Activated B cell treated with CpG ODN at 0.5 μM for 24 hours (primary cell): ENCODE measurements at regions not wholly inside any gene's neighbourhood (a gene's known extent, or its start where the extent isn't known, plus 50 kb on each side); places are given as distances from the start of the nearest gene placed in this dataset.

Source experiments
- ATAC-seq: fragments of 200-7000 bp; cut with Tn5 transposase; one replicate; pipeline ENCODE4 v1.10.0; 2021; ENCODE audit warnings: low read depth, mild to moderate bottlenecking, moderate library complexity
- CTCF ChIA-PET: fragments of 350-600 bp; sonication (Branson Sonifier 250); formaldehyde crosslinking; loops from one replicate; lab custom pipeline; 2021; ENCODE audit warnings: antibody characterized with exemption; lab: Charles Lee
- POLR2A ChIA-PET: fragments of 350-600 bp; sonication (Branson Sonifier 250); formaldehyde crosslinking; loops from one replicate; lab custom pipeline; 2021; ENCODE audit warnings: antibody characterized with exemption; lab: Charles Lee
- DNase-seq: peaks from one replicate; pipeline ENCODE4 v3.0.0; 2022
- H3K27ac Mint-ChIP-seq: one replicate; pipeline ENCODE4 v1.8.0; 2020; ENCODE audit warnings: mixed read lengths
- H3K27me3 Mint-ChIP-seq: one replicate; pipeline ENCODE4 v1.8.0; 2021; ENCODE audit warnings: mixed read lengths
- H3K36me3 Mint-ChIP-seq: one replicate; pipeline ENCODE4 v1.8.0; 2021; ENCODE audit warnings: low read depth, mixed read lengths
- H3K4me1 Mint-ChIP-seq: one replicate; pipeline ENCODE4 v1.8.0; 2021; ENCODE audit warnings: mixed read lengths
- H3K4me3 Mint-ChIP-seq: one replicate; pipeline ENCODE4 v1.8.0; 2020; ENCODE audit warnings: mild to moderate bottlenecking, mixed read lengths
- H3K9me3 Mint-ChIP-seq: one replicate; pipeline ENCODE4 v1.8.0; 2020; ENCODE audit warnings: mixed read lengths
- intact Hi-C: fragments of 100-400 bp; cut with micrococcal nuclease; formaldehyde crosslinking; loops from one replicate; pipeline ENCODE4 v1.15.1; 2024
- TF ChIP-seq, protein P1 (sequence below): fragments of 200-600 bp; IDR thresholded peaks from one replicate; pipeline ENCODE4 v1.8.0; 2022; ENCODE audit warnings: antibody characterized with exemption, mild to moderate bottlenecking

DNA sequence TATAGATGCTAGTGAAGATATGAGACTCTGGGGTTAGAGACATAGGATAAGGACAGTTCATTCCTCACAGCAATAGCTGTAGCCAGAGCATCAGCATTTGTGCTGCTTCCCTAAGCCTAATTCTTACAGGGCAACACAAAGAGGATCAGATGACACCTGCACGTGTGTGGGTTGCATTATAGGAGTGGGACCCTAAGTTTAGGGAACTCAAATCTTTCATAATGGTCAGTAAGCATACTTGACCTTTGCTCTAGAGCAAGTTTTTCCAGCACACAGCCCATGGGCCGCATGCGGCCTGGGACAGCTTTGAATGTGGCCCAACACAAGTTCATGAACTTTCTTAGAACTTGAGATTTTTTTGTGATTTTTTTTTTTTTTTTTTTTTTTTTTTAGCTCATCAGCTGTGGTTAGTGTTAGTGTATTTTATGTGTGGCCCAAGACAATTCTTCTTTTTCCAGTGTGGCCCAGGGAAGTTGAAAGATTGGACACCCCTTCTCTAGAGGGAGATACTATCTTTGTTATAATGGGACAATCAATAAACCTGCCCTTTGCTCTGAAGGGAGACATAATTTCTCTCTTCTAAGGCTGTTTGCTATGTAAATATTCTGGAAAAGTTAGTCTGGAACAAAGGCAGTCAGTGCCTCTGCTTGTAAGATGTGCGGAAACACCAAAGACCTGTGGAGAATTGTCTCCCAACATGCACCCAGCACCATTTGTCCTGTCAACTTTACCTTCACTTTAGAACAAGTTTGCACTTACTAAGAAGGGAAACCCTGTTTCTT, 650.2 kb downstream of the ZNF674 start:
- Mint-ChIP-seq H3K27me3 (no peaks in the 10 kb centered on the region), H3K27ac (no peak overlapping the region), H3K9me3 (no peaks in the 10 kb centered on the region), H3K4me3 (no peak overlapping the region), H3K36me3 (no peaks in the 10 kb centered on the region), H3K4me1 (no peaks in the 10 kb centered on the region)
- POLR2A ChIA-PET: no interaction called here
- TF ChIP-seq, protein P1, sequence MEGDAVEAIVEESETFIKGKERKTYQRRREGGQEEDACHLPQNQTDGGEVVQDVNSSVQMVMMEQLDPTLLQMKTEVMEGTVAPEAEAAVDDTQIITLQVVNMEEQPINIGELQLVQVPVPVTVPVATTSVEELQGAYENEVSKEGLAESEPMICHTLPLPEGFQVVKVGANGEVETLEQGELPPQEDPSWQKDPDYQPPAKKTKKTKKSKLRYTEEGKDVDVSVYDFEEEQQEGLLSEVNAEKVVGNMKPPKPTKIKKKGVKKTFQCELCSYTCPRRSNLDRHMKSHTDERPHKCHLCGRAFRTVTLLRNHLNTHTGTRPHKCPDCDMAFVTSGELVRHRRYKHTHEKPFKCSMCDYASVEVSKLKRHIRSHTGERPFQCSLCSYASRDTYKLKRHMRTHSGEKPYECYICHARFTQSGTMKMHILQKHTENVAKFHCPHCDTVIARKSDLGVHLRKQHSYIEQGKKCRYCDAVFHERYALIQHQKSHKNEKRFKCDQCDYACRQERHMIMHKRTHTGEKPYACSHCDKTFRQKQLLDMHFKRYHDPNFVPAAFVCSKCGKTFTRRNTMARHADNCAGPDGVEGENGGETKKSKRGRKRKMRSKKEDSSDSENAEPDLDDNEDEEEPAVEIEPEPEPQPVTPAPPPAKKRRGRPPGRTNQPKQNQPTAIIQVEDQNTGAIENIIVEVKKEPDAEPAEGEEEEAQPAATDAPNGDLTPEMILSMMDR: no peak
- intact Hi-C loops: no loop called here
- DNase-seq: no peak
- CTCF ChIA-PET: no interaction called here
- no peak for ATAC-seq

DNA sequence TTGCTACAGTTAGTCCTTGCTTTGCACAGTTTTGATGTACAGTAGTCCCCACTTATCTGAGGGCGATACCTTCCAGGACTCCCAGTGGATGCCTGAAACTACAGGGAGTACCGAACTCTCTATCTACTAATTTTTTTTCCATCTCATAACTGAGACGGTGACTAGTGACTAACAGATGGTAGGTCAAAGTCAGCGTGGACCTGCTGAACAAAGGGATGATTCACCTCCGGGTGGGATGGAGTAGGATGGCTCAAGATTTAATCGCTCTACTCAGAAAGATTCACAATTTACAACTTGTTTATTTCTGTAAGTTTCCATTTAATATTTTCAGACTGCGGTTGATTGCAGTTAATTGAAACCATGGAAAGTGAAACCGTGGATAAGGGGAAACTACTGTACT, 655.8 kb downstream of the ZNF674 start:
- Mint-ChIP-seq H3K36me3 (no peaks in the 10 kb centered on the region), H3K27ac (no peak overlapping the region), H3K4me1 (no peaks in the 10 kb centered on the region), H3K4me3 (no peak overlapping the region), H3K27me3 (no peaks in the 10 kb centered on the region), H3K9me3 (no peaks in the 10 kb centered on the region)
- ChIA-PET POLR2A (no interaction called here), CTCF (no interaction called here)
- TF ChIP-seq, protein P1: no peak
- ATAC-seq (no peak), DNase-seq (no peak)
- intact Hi-C loops: no loop called here

DNA sequence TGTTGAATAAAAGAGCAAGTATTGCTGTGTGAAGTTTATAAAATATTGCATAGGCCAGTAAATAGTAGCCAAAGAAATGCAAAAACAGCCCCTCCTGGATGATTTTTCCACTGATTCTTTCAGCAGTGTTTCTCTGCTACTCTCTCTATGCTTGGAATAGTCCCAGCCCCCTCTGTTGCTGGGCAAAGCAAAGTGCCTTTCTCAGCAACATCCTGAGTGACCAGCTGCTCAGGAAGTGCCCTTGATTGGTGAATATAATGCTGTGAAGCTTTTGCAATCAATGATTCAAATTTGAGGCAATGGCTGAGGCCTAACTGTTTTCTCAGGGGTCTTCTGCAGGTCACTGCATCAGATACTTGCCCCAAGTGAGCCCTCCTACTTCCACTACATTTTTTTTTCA, 656.7 kb downstream of the ZNF674 start:
- CTCF ChIA-PET: no interaction called here

DNA sequence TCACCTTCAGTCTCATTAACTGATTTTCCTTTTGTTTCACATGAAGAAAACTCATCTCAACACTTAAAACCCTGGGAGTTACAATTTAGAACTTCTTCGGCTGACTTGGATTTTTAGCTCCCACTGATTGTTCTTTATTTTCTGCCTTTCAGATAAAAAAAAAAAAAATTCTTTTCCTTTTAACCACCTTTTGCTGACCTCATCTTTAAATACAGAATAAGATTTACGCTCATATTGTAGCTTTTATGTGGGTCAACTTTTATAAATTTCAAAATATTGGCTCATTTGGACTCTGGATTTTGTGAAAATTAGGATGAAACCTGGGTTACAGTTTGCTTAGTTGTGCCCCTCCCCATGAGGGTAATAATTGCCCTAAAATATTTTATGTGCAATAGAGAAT, 659.3 kb downstream of the ZNF674 start:
- CTCF ChIA-PET: no interaction called here
- TF ChIP-seq, protein P1: no peak
- POLR2A ChIA-PET: no interaction called here
- H3K9me3 Mint-ChIP-seq: no peaks in the 10 kb centered on the region
- H3K4me1 Mint-ChIP-seq: no peaks in the 10 kb centered on the region
- ATAC-seq (no peak), DNase-seq (no peak)
- H3K36me3 Mint-ChIP-seq: no peaks in the 10 kb centered on the region
- H3K27ac Mint-ChIP-seq: no peak overlapping the region
- no peak overlapping the region for H3K4me3 Mint-ChIP-seq
- intact Hi-C loops: no loop called here
- no peaks in the 10 kb centered on the region for H3K27me3 Mint-ChIP-seq

More for the DNA sequence above, 656.7 kb downstream of the ZNF674 start:
- Mint-ChIP-seq H3K4me3 (no peak overlapping the region), H3K36me3 (no peaks in the 10 kb centered on the region), H3K27ac (no peak overlapping the region), H3K4me1 (no peaks in the 10 kb centered on the region), H3K27me3 (no peaks in the 10 kb centered on the region), H3K9me3 (no peaks in the 10 kb centered on the region)
- POLR2A ChIA-PET: no interaction called here
- ATAC-seq (no peak), DNase-seq (no peak)
- intact Hi-C loops: no loop called here
- TF ChIP-seq, protein P1: no peak

DNA sequence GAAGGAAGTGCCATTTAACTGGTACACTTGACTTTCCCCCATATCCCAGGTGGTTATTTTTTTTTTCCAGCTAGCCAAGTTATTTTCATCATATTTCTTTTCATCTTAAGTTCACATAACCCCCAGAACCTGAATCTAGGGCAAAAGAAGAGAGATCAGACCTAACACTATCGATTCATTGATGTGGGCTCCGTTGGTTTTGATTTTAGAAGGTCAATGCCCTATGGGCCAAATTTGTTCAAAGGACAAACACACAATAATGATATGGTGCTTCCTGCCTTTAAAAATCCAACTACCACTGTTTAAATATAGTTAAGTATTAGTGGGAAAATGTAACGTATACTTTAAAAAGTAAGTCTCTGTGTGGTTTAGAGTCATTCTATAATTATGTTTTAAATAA, 665.7 kb downstream of the ZNF674 start:
- ChIA-PET POLR2A (no interaction called here), CTCF (no interaction called here)
- no peak for DNase-seq
- no peaks in the 10 kb centered on the region for H3K27me3 Mint-ChIP-seq
- no peaks in the 10 kb centered on the region for H3K36me3 Mint-ChIP-seq
- H3K4me3 Mint-ChIP-seq: no peak overlapping the region
- H3K9me3 Mint-ChIP-seq: no peaks in the 10 kb centered on the region
- H3K4me1 Mint-ChIP-seq: no peaks in the 10 kb centered on the region
- intact Hi-C loops: no loop called here
- TF ChIP-seq, protein P1: no peak
- ATAC-seq: no peak
- no peak overlapping the region for H3K27ac Mint-ChIP-seq
